KMS-11 (cell line): ENCODE measurements at regions not wholly inside any gene's neighbourhood (a gene's known extent, or its start where the extent isn't known, plus 50 kb on each side); places are given as distances from the start of the nearest gene placed in this dataset.

Source experiments
- H2AFZ ChIP-seq: fragments of 200-600 bp; sonication (generic); 2 replicates; pipeline ENCODE4 v1.6.1; 2016; ENCODE audit warnings: antibody characterized with exemption, mixed run types, low read depth
- H3K27ac ChIP-seq: fragments of 200-600 bp; sonication (generic); 2 replicates; pipeline ENCODE4 v1.6.1; 2016; ENCODE audit warnings: mild to moderate bottlenecking, mixed run types
- H3K27me3 ChIP-seq: fragments of 200-600 bp; sonication (generic); 2 replicates; pipeline ENCODE4 v1.6.1; 2017; ENCODE audit warnings: mild to moderate bottlenecking, low read depth, mixed run types, moderate library complexity; ENCODE audit not compliant: insufficient read depth
- H3K36me3 ChIP-seq: fragments of 200-600 bp; sonication (generic); 2 replicates; pipeline ENCODE4 v1.6.1; 2017; ENCODE audit warnings: mild to moderate bottlenecking, mixed run types; ENCODE audit not compliant: insufficient read depth
- H3K4me1 ChIP-seq: fragments of 200-600 bp; sonication (generic); 2 replicates; pipeline ENCODE4 v1.6.1; 2016; ENCODE audit warnings: mild to moderate bottlenecking, low read depth, mixed run types; ENCODE audit not compliant: poor library complexity, severe bottlenecking
- H3K4me2 ChIP-seq: fragments of 200-600 bp; sonication (generic); 2 replicates; pipeline ENCODE4 v1.7.0; 2016; ENCODE audit warnings: mild to moderate bottlenecking, mixed run types
- H3K4me3 ChIP-seq: fragments of 200-600 bp; sonication (generic); IDR thresholded peaks from 2 replicates; pipeline ENCODE4 v1.6.1; 2017; ENCODE audit warnings: low read depth, low read length, mixed read lengths; ENCODE audit not compliant: insufficient read depth
- H3K79me2 ChIP-seq: fragments of 200-600 bp; sonication (generic); 2 replicates; pipeline ENCODE4 v1.6.1; 2016; ENCODE audit warnings: low read depth, mixed run types; ENCODE audit not compliant: insufficient read depth
- H3K9ac ChIP-seq: fragments of 200-600 bp; sonication (generic); 2 replicates; pipeline ENCODE4 v1.6.1; 2016; ENCODE audit warnings: mild to moderate bottlenecking, mixed run types
- H4K20me1 ChIP-seq: fragments of 200-600 bp; sonication (generic); 2 replicates; pipeline ENCODE4 v1.6.1; 2016; ENCODE audit warnings: mild to moderate bottlenecking, mixed run types; ENCODE audit not compliant: insufficient read depth
- TF ChIP-seq, protein P1 (sequence below): fragments of 200-600 bp; sonication (generic); conservative IDR thresholded peaks from 2 replicates; pipeline ENCODE4 v1.6.1; 2017; ENCODE audit warnings: low read depth, mild to moderate bottlenecking, antibody characterized with exemption, low read length, moderate library complexity, mixed read lengths

DNA sequence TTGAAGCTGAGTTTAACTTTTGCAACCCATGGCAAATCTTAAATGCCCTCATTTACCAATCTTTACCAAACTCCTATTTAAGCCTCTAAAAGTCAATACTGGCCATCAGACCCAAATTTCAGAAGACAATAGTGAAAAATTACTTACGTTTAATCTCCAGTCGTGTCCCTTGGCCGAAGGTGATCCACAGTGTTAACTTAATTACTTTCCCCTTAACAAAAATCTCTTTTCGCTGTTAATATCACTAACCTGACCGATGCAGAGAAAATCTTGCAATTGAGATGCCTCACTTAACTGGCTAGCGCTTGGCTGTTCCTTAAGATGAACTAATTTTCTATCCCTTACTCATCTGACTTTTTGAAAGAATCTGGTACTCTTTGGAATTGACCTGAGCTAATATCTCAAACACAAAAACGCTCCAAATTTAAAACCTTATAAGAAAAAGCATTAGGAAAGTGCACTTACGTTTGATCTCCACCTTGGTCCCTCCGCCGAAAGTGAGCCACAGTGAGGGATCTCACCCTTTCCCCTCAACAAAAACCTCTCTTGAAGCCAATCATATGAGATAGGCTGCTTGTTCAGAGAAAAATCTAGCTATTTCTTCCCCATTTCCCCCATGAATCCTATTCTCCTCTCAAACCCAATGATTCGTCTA lies 169.1 kb downstream of the RPIA start:
- peak overlapping the region; percentile 100 for H3K9ac ChIP-seq
- peak overlapping the region; percentile 15 for H3K4me3 ChIP-seq
- H3K27ac ChIP-seq, result peak overlapping the region; percentile 100
- peaks cover 7% of the 10 kb centered on the region; the same call in 1 of the 2 replicates for H3K27me3 ChIP-seq
- H2AFZ ChIP-seq, result no peak overlapping the region
- peaks cover 4% of the 10 kb centered on the region for H4K20me1 ChIP-seq
- H3K36me3 ChIP-seq, result peaks cover 31% of the 10 kb centered on the region
- peaks cover 48% of the 10 kb centered on the region for H3K79me2 ChIP-seq
- H3K4me2 ChIP-seq, result no peak overlapping the region
- H3K4me1 ChIP-seq, result peaks cover 27% of the 10 kb centered on the region
- TF ChIP-seq, protein P1, sequence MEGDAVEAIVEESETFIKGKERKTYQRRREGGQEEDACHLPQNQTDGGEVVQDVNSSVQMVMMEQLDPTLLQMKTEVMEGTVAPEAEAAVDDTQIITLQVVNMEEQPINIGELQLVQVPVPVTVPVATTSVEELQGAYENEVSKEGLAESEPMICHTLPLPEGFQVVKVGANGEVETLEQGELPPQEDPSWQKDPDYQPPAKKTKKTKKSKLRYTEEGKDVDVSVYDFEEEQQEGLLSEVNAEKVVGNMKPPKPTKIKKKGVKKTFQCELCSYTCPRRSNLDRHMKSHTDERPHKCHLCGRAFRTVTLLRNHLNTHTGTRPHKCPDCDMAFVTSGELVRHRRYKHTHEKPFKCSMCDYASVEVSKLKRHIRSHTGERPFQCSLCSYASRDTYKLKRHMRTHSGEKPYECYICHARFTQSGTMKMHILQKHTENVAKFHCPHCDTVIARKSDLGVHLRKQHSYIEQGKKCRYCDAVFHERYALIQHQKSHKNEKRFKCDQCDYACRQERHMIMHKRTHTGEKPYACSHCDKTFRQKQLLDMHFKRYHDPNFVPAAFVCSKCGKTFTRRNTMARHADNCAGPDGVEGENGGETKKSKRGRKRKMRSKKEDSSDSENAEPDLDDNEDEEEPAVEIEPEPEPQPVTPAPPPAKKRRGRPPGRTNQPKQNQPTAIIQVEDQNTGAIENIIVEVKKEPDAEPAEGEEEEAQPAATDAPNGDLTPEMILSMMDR, result no peak

DNA sequence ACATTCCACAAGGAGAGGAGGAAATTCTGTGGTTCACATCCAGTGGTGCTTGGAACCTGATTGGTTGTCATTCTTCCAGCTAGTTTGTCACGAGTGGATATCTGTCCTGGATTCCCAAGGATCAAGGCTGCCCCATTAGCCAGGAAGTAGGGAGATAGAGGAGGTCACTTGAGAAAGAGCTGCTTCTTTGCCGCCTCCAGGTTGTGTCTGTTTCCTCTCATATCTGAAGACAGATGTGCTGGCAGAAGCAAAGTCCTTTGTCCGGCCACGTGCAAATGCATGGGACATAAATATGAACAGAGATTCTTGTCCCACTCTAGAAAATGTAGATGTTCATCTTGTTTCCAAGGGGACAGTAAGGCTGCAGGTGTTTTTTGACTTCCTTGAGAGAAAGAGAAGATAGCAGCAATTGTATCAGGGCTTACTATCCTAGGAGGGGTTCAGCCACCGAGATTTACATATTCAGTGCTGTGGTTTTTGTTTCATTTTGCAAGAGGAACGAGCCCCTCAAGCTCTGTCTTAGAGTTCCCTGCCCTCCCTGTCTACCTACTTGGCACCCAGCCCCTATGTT lies 174.4 kb downstream of the RPIA start:
- H3K4me2 ChIP-seq, result no peak overlapping the region
- H3K27ac ChIP-seq, result no peak overlapping the region
- TF ChIP-seq, protein P1, result no peak
- no peak overlapping the region for H3K9ac ChIP-seq
- H3K36me3 ChIP-seq, result no peaks in the 10 kb centered on the region
- no peaks in the 10 kb centered on the region for H3K4me1 ChIP-seq
- no peaks in the 10 kb centered on the region for H3K79me2 ChIP-seq
- no peaks in the 10 kb centered on the region for H3K27me3 ChIP-seq
- H2AFZ ChIP-seq, result no peak overlapping the region
- H4K20me1 ChIP-seq, result no peaks in the 10 kb centered on the region
- H3K4me3 ChIP-seq, result no peak overlapping the region

DNA sequence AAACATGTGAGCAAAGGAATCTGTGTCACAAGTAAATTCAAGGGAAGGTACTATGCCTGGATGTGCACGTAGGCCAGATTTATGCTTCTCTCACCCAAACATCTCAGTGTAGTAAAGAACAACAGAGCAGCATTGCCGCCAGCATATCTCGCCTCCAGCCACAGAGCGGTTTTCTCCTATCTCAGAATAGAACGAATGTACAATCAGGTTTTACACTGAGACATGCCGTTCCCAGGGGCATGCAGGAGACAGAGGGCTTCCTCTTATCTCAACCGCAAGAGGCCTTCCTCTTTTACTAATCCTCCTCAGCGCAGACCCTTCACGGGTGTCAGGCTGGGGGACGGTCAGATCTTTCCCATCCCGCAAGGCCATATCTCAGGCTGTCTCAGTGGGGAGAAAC lies 175.3 kb downstream of the RPIA start:
- Histone ChIP-seq H3K36me3 (no peaks in the 10 kb centered on the region), H3K4me3 (no peak overlapping the region), H4K20me1 (no peaks in the 10 kb centered on the region), H3K4me1 (no peaks in the 10 kb centered on the region), H3K9ac (no peak overlapping the region), H3K27ac (no peak overlapping the region), H3K27me3 (no peaks in the 10 kb centered on the region), H3K79me2 (no peaks in the 10 kb centered on the region), H2AFZ (no peak overlapping the region), H3K4me2 (no peak overlapping the region)
- TF ChIP-seq, protein P1, result no peak

DNA sequence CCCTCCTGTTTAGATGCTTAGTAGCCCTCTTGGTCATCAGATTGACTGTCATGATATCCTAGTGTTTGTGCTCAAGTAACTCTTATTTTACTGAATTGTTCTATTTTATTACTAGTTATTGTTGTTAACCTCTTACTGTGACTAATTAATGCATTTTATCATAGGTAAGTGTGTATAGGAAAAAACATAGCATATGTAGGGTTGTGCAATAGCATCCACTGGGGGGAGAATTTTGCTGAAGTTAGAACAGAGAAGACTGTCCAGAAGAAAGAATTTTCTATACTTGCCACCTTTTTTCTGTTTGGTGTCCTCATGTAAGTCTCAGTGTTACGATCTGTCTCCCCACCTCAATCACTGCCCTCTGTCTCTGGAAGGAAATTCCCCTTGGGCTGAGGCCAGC lies 177.4 kb downstream of the RPIA start:
- Histone ChIP-seq H3K4me2 (no peak overlapping the region), H3K79me2 (no peaks in the 10 kb centered on the region), H3K9ac (no peak overlapping the region), H3K4me1 (no peaks in the 10 kb centered on the region), H2AFZ (no peak overlapping the region), H3K4me3 (no peak overlapping the region), H3K27me3 (no peaks in the 10 kb centered on the region), H3K27ac (no peak overlapping the region), H3K36me3 (no peaks in the 10 kb centered on the region), H4K20me1 (no peaks in the 10 kb centered on the region)
- TF ChIP-seq, protein P1, result no peak
